ENCODE measurements at regions not wholly inside any gene's neighbourhood (a gene's known extent, or its start where the extent isn't known, plus 50 kb on each side); places are given as distances from the start of the nearest gene placed in this dataset.

GRCh38 chr10:29021591-29021990 lies 267.3 kb upstream of the LYZL1 start:
- Mint-ChIP-seq H3K9me3 (no peaks in the 10 kb centered on the region; the same call in 1 of the 2 replicates), H3K36me3 (ENCODE audit: low read depth) (no peaks in the 10 kb centered on the region), H3K4me1 (ENCODE audit: low read depth) (0 out of 2 replicates have a peak, but pooled peaks cover 5% of the 10 kb centered on the region), H3K27me3 (ENCODE audit: insufficient read depth) (peaks cover 9% of the 10 kb centered on the region), H3K27ac (no peak overlapping the region), H3K4me3 (no peak overlapping the region)
- DNase-seq, result no peak
- no peak for TF ChIP-seq CTCF (IDR thresholded peaks at IDR 0.05)

GRCh38 chr10:29022513-29022912 lies 266.4 kb upstream of the LYZL1 start:
- Mint-ChIP-seq H3K4me1 (ENCODE audit: low read depth) (0 out of 2 replicates have a peak, but pooled peaks cover 5% of the 10 kb centered on the region), H3K27ac (no peak overlapping the region), H3K9me3 (no peaks in the 10 kb centered on the region), H3K4me3 (no peak overlapping the region), H3K27me3 (ENCODE audit: insufficient read depth) (peaks cover 15% of the 10 kb centered on the region), H3K36me3 (ENCODE audit: low read depth) (no peaks in the 10 kb centered on the region)
- DNase-seq, result no peak
- no peak for TF ChIP-seq CTCF (IDR thresholded peaks at IDR 0.05)

- no peaks in the 10 kb centered on the region for H3K36me3 Mint-ChIP-seq (ENCODE audit: low read depth)
- no peak overlapping the region for H3K4me3 Mint-ChIP-seq
- TF ChIP-seq CTCF (IDR thresholded peaks at IDR 0.05), result no peak
- H3K27me3 Mint-ChIP-seq (ENCODE audit: insufficient read depth), result peaks cover 16% of the 10 kb centered on the region
- no peaks in the 10 kb centered on the region for H3K9me3 Mint-ChIP-seq
- H3K27ac Mint-ChIP-seq, result no peak overlapping the region
- no peak for DNase-seq
- 0 out of 2 replicates have a peak, but pooled peaks cover 5% of the 10 kb centered on the region for H3K4me1 Mint-ChIP-seq (ENCODE audit: low read depth)
Observed at GRCh38 chr10:29023678-29024077, 265.2 kb upstream of the LYZL1 start.

- Mint-ChIP-seq H3K9me3 (no peaks in the 10 kb centered on the region), H3K27me3 (ENCODE audit: insufficient read depth) (peaks cover 9% of the 10 kb centered on the region), H3K4me3 (no peak overlapping the region), H3K36me3 (ENCODE audit: low read depth) (no peaks in the 10 kb centered on the region), H3K4me1 (ENCODE audit: low read depth) (0 out of 2 replicates have a peak, but pooled peaks cover 5% of the 10 kb centered on the region), H3K27ac (no peak overlapping the region)
- no peak for DNase-seq
- no peak for TF ChIP-seq CTCF (IDR thresholded peaks at IDR 0.05)
Observed at GRCh38 chr10:29026065-29026797, 262.6 kb upstream of the LYZL1 start.

GRCh38 chr10:29026802-29027580 lies 261.9 kb upstream of the LYZL1 start:
- no peak for DNase-seq
- Mint-ChIP-seq H3K9me3 (no peaks in the 10 kb centered on the region), H3K36me3 (ENCODE audit: low read depth) (no peaks in the 10 kb centered on the region), H3K4me3 (no peak overlapping the region), H3K27me3 (ENCODE audit: insufficient read depth) (peaks cover 9% of the 10 kb centered on the region), H3K4me1 (ENCODE audit: low read depth) (0 out of 2 replicates have a peak, but pooled peaks cover 5% of the 10 kb centered on the region), H3K27ac (no peak overlapping the region)
- no peak for TF ChIP-seq CTCF (IDR thresholded peaks at IDR 0.05)

Measured in HFFc6 (cell line).